ENCODE measurements at regions not wholly inside any gene's neighbourhood (a gene's known extent, or its start where the extent isn't known, plus 50 kb on each side); places are given as distances from the start of the nearest gene placed in this dataset.

GRCh38 chr5:147963948-147964693 lies 57.8 kb upstream of the C5orf46 start:
- DNase-seq (ENCODE audit: low read depth): no peak

GRCh38 chr5:147963436-147963835 lies 57.1 kb upstream of the C5orf46 start:
- no peak for DNase-seq (ENCODE audit: low read depth)

GRCh38 chr5:147961208-147961749 lies 54.9 kb upstream of the C5orf46 start:
- DNase-seq (ENCODE audit: low read depth): no peak

- DNase-seq (ENCODE audit: low read depth): no peak
These were observed 51.6 kb upstream of the C5orf46 start for GRCh38 chr5:147957901-147958300.

- DNase-seq (ENCODE audit: low read depth): no peak
These were observed 50.5 kb upstream of the C5orf46 start for GRCh38 chr5:147956842-147957223.

GRCh38 chr5:147956064-147956841 lies 49.9 kb upstream of the C5orf46 start:
- DNase-seq (ENCODE audit: low read depth): peak; percentile 48
